ENCODE measurements at regions not wholly inside any gene's neighbourhood (a gene's known extent, or its start where the extent isn't known, plus 50 kb on each side); places are given as distances from the start of the nearest gene placed in this dataset.
A peak's percentile ranks its signal among the peaks of the same experiment; 100 is the strongest.

- DNase-seq (ENCODE audit: low spot score), result no peak
These were observed 135.5 kb upstream of the PRLR start for GRCh38 chr5:35365758-35366157.

- no peak for DNase-seq (ENCODE audit: low spot score)
These were observed 134.1 kb upstream of the PRLR start for GRCh38 chr5:35364350-35364749.

- no peak for DNase-seq (ENCODE audit: low spot score)
These were observed 133.2 kb upstream of the PRLR start for GRCh38 chr5:35363387-35363965.

GRCh38 chr5:35362772-35363171, 132.5 kb upstream of the PRLR start:
- no peak for DNase-seq (ENCODE audit: low spot score)

GRCh38 chr5:35360671-35361070, 130.4 kb upstream of the PRLR start:
- no peak for DNase-seq (ENCODE audit: low spot score)

GRCh38 chr5:35359859-35360258, 129.6 kb upstream of the PRLR start:
- DNase-seq (ENCODE audit: low spot score), result no peak

- DNase-seq (ENCODE audit: low spot score), result no peak
These were observed 127.7 kb upstream of the PRLR start for GRCh38 chr5:35357973-35358372.

- DNase-seq (ENCODE audit: low spot score), result no peak
These were observed 126.4 kb upstream of the PRLR start for GRCh38 chr5:35356725-35357124.

- DNase-seq (ENCODE audit: low spot score), result peak; percentile 53
These were observed 124.5 kb upstream of the PRLR start for GRCh38 chr5:35354751-35355150.

GRCh38 chr5:35345222-35345621, 114.9 kb upstream of the PRLR start:
- no peak for DNase-seq (ENCODE audit: low spot score)

GRCh38 chr5:35342664-35343063, 112.4 kb upstream of the PRLR start:
- DNase-seq (ENCODE audit: low spot score), result no peak

- DNase-seq (ENCODE audit: low spot score), result no peak
These were observed 110.9 kb upstream of the PRLR start for GRCh38 chr5:35341189-35341588.

- no peak for DNase-seq (ENCODE audit: low spot score)
These were observed 109.4 kb upstream of the PRLR start for GRCh38 chr5:35339616-35340100.

GRCh38 chr5:35339006-35339405, 108.7 kb upstream of the PRLR start:
- DNase-seq (ENCODE audit: low spot score), result no peak

GRCh38 chr5:35338157-35338453, 107.8 kb upstream of the PRLR start:
- DNase-seq (ENCODE audit: low spot score), result no peak

GRCh38 chr5:35337340-35338156, 107.3 kb upstream of the PRLR start:
- DNase-seq (ENCODE audit: low spot score), result no peak

- no peak for DNase-seq (ENCODE audit: low spot score)
These were observed 105.9 kb upstream of the PRLR start for GRCh38 chr5:35336230-35336629.

GRCh38 chr5:35335752-35336151, 105.5 kb upstream of the PRLR start:
- DNase-seq (ENCODE audit: low spot score), result no peak

- no peak for DNase-seq (ENCODE audit: low spot score)
These were observed 103.1 kb upstream of the PRLR start for GRCh38 chr5:35333366-35333765.

GRCh38 chr5:35331956-35332950, 102.0 kb upstream of the PRLR start:
- no peak for DNase-seq (ENCODE audit: low spot score)

- DNase-seq (ENCODE audit: low spot score), result no peak
These were observed 95.5 kb upstream of the PRLR start for GRCh38 chr5:35325836-35326235.

GRCh38 chr5:35324679-35325078, 94.4 kb upstream of the PRLR start:
- DNase-seq (ENCODE audit: low spot score), result no peak
